HUES48 (cell line): ENCODE measurements at regions not wholly inside any gene's neighbourhood (a gene's known extent, or its start where the extent isn't known, plus 50 kb on each side); places are given as distances from the start of the nearest gene placed in this dataset.

ENCODE experiments used
- H3K27ac ChIP-seq: one replicate; pipeline ENCODE4 v1.7.0; 2013; ENCODE audit warnings: low read depth, low read length, inconsistent platforms
- H3K27me3 ChIP-seq: 2 replicates; pipeline ENCODE4 v1.6.1; 2013; ENCODE audit warnings: mild to moderate bottlenecking, low read length; ENCODE audit not compliant: control insufficient read depth, insufficient read depth
- H3K36me3 ChIP-seq: 2 replicates; pipeline ENCODE4 v1.6.1; 2013; ENCODE audit warnings: low read length; ENCODE audit not compliant: control insufficient read depth, insufficient read depth
- H3K4me1 ChIP-seq: 2 replicates; pipeline ENCODE4 v1.6.1; 2013; ENCODE audit warnings: mild to moderate bottlenecking, low read length; ENCODE audit not compliant: control insufficient read depth, insufficient read depth
- H3K4me3 ChIP-seq: 2 replicates; pipeline ENCODE4 v1.5.1; 2013; ENCODE audit warnings: mild to moderate bottlenecking, low read depth, low read length
- H3K9ac ChIP-seq: 2 replicates; pipeline ENCODE4 v1.6.1; 2013; ENCODE audit warnings: mild to moderate bottlenecking, low read depth, low read length, moderate library complexity
- H3K9me3 ChIP-seq: 2 replicates; pipeline ENCODE4 v1.6.1; 2013; ENCODE audit warnings: low read length; ENCODE audit not compliant: control insufficient read depth, insufficient read depth

- H3K9ac ChIP-seq = no peak overlapping the region
- H3K27me3 ChIP-seq = no peaks in the 10 kb centered on the region
- H3K27ac ChIP-seq = no peak overlapping the region
- H3K4me3 ChIP-seq = no peak overlapping the region
- 0 out of 2 replicates have a peak, but pooled peaks cover 2% of the 10 kb centered on the region for H3K4me1 ChIP-seq
- no peaks in the 10 kb centered on the region for H3K9me3 ChIP-seq
- H3K36me3 ChIP-seq = no peaks in the 10 kb centered on the region
These were observed 53.6 kb upstream of the NT5E start for GRCh38 chr6:85396159-85396808.

GRCh38 chr6:85395746-85396145 lies 54.1 kb upstream of the NT5E start:
- H3K9me3 ChIP-seq = no peaks in the 10 kb centered on the region
- no peaks in the 10 kb centered on the region for H3K27me3 ChIP-seq
- no peak overlapping the region for H3K9ac ChIP-seq
- no peak overlapping the region for H3K4me3 ChIP-seq
- H3K36me3 ChIP-seq = no peaks in the 10 kb centered on the region
- H3K4me1 ChIP-seq = 0 out of 2 replicates have a peak, but pooled peaks cover 2% of the 10 kb centered on the region
- H3K27ac ChIP-seq = no peak overlapping the region

- Histone ChIP-seq H3K4me1 (0 out of 2 replicates have a peak, but pooled peaks cover 2% of the 10 kb centered on the region), H3K27me3 (no peaks in the 10 kb centered on the region), H3K9me3 (no peaks in the 10 kb centered on the region), H3K9ac (no peak overlapping the region), H3K27ac (no peak overlapping the region), H3K36me3 (no peaks in the 10 kb centered on the region), H3K4me3 (no peak overlapping the region)
These were observed 54.9 kb upstream of the NT5E start for GRCh38 chr6:85394853-85395538.

DNA sequence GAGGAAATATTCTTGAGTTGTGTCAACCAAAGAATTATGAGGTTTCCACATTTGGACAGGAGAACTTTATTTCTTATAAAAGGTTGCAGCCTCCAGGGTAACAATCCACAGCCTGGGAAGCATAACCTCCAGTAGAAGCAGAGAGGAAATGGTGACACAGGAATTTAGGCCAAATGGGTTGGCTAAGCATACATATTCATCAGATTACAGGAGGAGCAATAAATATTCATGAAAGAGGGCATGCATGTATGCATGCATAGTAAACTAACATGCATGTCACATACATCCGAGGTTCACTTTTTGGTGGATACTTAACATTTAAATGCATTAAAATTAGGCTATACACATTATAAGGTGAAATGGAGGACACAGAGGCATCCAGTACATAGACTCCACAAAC lies 55.7 kb upstream of the NT5E start:
- Histone ChIP-seq H3K36me3 (no peaks in the 10 kb centered on the region), H3K4me1 (0 out of 2 replicates have a peak, but pooled peaks cover 2% of the 10 kb centered on the region), H3K27me3 (no peaks in the 10 kb centered on the region), H3K9me3 (no peaks in the 10 kb centered on the region), H3K27ac (no peak overlapping the region), H3K4me3 (no peak overlapping the region), H3K9ac (no peak overlapping the region)

GRCh38 chr6:85392379-85392778 lies 57.5 kb upstream of the NT5E start:
- no peak overlapping the region for H3K27ac ChIP-seq
- H3K9ac ChIP-seq = no peak overlapping the region
- no peaks in the 10 kb centered on the region for H3K27me3 ChIP-seq
- no peaks in the 10 kb centered on the region for H3K9me3 ChIP-seq
- H3K36me3 ChIP-seq = no peaks in the 10 kb centered on the region
- H3K4me3 ChIP-seq = no peak overlapping the region
- H3K4me1 ChIP-seq = no peaks in the 10 kb centered on the region

DNA sequence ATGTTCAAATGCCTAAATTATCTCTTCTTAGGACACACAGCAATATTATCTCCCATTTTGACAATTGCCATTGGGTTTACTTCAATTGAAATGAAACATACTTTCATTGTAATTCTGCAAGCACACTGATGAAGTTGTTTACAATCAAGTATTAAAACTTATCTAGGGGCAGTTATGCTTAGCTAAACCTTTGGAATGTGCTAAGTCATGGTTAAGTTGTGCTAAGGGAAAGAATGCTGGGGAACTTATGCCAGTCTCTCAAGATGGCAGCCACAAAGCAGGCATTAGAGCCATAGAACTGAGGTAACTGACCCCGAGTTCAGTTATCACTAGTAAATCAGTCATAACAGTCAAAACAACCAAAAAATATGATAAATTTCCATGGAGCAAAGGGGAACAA lies 59.1 kb upstream of the NT5E start:
- no peak overlapping the region for H3K27ac ChIP-seq
- no peaks in the 10 kb centered on the region for H3K4me1 ChIP-seq
- H3K36me3 ChIP-seq = no peaks in the 10 kb centered on the region
- no peak overlapping the region for H3K9ac ChIP-seq
- no peak overlapping the region for H3K4me3 ChIP-seq
- H3K9me3 ChIP-seq = no peaks in the 10 kb centered on the region
- H3K27me3 ChIP-seq = no peaks in the 10 kb centered on the region

GRCh38 chr6:85390105-85390728 lies 59.7 kb upstream of the NT5E start:
- Histone ChIP-seq H3K36me3 (no peaks in the 10 kb centered on the region), H3K27ac (no peak overlapping the region), H3K9ac (no peak overlapping the region), H3K27me3 (no peaks in the 10 kb centered on the region), H3K4me3 (no peak overlapping the region), H3K4me1 (no peaks in the 10 kb centered on the region), H3K9me3 (no peaks in the 10 kb centered on the region)

DNA sequence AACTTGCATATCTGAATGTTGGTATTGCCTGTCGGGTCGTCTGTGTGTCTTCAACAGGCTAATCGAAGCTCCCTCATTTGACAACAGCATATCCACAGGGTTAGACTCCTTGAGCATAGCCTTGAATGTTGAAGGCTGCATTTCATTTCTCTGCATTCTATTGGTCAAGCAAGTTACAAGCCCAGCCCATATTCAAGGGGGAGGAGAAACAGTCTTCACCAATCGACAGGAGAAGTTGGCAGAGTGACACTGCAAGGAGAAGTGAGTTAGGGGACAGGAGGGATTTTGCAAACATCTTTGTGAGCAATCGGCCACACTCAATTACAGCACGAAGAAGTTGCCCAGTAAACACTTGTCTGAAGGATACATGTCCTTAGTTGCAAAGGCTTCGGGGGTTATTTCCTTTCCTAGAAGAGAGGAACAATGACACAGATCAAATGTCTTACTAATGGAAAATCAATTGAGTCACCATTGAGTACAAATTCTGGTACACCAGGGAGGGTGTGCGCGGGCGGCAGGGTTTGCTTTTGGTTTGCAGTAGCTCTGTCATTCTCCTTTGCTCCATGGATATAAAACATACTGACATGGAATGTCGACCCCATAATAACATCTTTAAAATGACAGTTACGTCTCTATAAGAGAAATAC lies 60.6 kb upstream of the NT5E start:
- no peak overlapping the region for H3K9ac ChIP-seq
- H3K9me3 ChIP-seq = no peaks in the 10 kb centered on the region
- H3K27me3 ChIP-seq = no peaks in the 10 kb centered on the region
- H3K4me3 ChIP-seq = no peak overlapping the region
- no peaks in the 10 kb centered on the region for H3K36me3 ChIP-seq
- no peaks in the 10 kb centered on the region for H3K4me1 ChIP-seq
- no peak overlapping the region for H3K27ac ChIP-seq

DNA sequence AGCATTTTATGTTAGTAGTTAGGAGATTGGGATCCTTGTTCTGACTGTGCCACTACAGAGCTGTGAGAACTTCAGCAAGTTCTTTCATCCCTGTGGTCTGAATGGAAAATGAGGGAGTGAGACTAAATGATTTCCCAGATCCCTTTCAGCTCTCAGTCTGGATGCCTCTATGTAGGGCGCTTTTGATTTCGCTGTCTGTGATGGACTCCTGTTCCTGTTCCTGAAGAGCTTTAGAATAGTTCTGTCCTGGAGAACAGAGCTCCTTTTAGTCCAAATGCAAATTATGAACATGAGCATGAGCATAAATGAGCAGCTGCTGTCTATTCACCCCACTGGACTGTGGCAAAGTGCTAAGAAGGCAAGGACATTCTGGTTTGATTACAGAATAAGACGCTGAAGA lies 61.4 kb upstream of the NT5E start:
- Histone ChIP-seq H3K4me3 (no peak overlapping the region), H3K9me3 (no peaks in the 10 kb centered on the region), H3K27me3 (no peaks in the 10 kb centered on the region), H3K27ac (no peak overlapping the region), H3K36me3 (no peaks in the 10 kb centered on the region), H3K4me1 (no peaks in the 10 kb centered on the region), H3K9ac (no peak overlapping the region)

- Histone ChIP-seq H3K4me1 (no peaks in the 10 kb centered on the region), H3K4me3 (no peak overlapping the region), H3K27me3 (no peaks in the 10 kb centered on the region), H3K9me3 (no peaks in the 10 kb centered on the region), H3K36me3 (no peaks in the 10 kb centered on the region), H3K27ac (no peak overlapping the region), H3K9ac (no peak overlapping the region)
These were observed 64.1 kb upstream of the NT5E start for GRCh38 chr6:85385636-85386315.
